SK-N-SH treated with all-trans-retinoic acid at 6 μM for 48 hours (cell line): ENCODE measurements at regions not wholly inside any gene's neighbourhood (a gene's known extent, or its start where the extent isn't known, plus 50 kb on each side); places are given as distances from the start of the nearest gene placed in this dataset.

Source experiments
- ARNTL ChIP-seq: fragments of 450-650 bp; formaldehyde crosslinking; IDR thresholded peaks from 2 replicates; pipeline ENCODE4 v1.5.0; 2020; ENCODE audit warnings: low read depth, mild to moderate bottlenecking, moderate library complexity, borderline replicate concordance
- GLIS3 ChIP-seq: fragments of 250-450 bp; sonication (Bioruptor Pico); IDR thresholded peaks from 2 replicates; pipeline ENCODE4 v1.5.0; 2020; ENCODE audit warnings: mild to moderate bottlenecking, moderate library complexity
- RARB ChIP-seq: fragments of 250-450 bp; sonication (Bioruptor Pico); IDR thresholded peaks from 2 replicates; pipeline ENCODE4 v1.8.0; 2021; ENCODE audit warnings: mild to moderate bottlenecking, moderate library complexity
- TOX ChIP-seq: fragments of 250-450 bp; sonication (Bioruptor Pico); IDR thresholded peaks from 2 replicates; pipeline ENCODE4 v1.8.0; 2021; ENCODE audit warnings: mild to moderate bottlenecking, moderate library complexity, borderline replicate concordance
- ZFP30 ChIP-seq: fragments of 450-650 bp; formaldehyde crosslinking; IDR thresholded peaks from 2 replicates; pipeline ENCODE4 v1.5.0; 2022; ENCODE audit warnings: mild to moderate bottlenecking, moderate library complexity
- ZNF565 ChIP-seq: fragments of 450-650 bp; formaldehyde crosslinking; conservative IDR thresholded peaks from 2 replicates; pipeline ENCODE4 v1.5.0; 2020; ENCODE audit warnings: low read depth, mild to moderate bottlenecking, moderate library complexity
- ZNF70 ChIP-seq: fragments of 450-650 bp; formaldehyde crosslinking; IDR thresholded peaks from 2 replicates; pipeline ENCODE4 v1.5.0; 2020; ENCODE audit warnings: mild to moderate bottlenecking, moderate library complexity
- ZNF8 ChIP-seq: fragments of 450-650 bp; formaldehyde crosslinking; IDR thresholded peaks from 2 replicates; pipeline ENCODE4 v1.5.0; 2020; ENCODE audit warnings: mild to moderate bottlenecking, moderate library complexity
- TF ChIP-seq, protein P1 (sequence below): fragments of 250-450 bp; sonication (Bioruptor Pico); IDR thresholded peaks from 2 replicates; pipeline ENCODE4 v1.8.0; 2020; ENCODE audit warnings: mild to moderate bottlenecking, moderate library complexity, borderline replicate concordance

GRCh38 chr22:22759889-22760546 lies 115.6 kb downstream of the GGTLC2 start:
- TF ChIP-seq ARNTL (CRISPR knock-in tag) (no peak), TOX (CRISPR knock-in tag) (no peak), ZFP30 (no peak), ZNF70 (CRISPR knock-in tag) (no peak), ZNF8 (CRISPR knock-in tag) (no peak), ZNF565 (CRISPR knock-in tag) (no peak), GLIS3 (CRISPR knock-in tag) (no peak), RARB (CRISPR knock-in tag) (no peak)
- TF ChIP-seq, protein P1, sequence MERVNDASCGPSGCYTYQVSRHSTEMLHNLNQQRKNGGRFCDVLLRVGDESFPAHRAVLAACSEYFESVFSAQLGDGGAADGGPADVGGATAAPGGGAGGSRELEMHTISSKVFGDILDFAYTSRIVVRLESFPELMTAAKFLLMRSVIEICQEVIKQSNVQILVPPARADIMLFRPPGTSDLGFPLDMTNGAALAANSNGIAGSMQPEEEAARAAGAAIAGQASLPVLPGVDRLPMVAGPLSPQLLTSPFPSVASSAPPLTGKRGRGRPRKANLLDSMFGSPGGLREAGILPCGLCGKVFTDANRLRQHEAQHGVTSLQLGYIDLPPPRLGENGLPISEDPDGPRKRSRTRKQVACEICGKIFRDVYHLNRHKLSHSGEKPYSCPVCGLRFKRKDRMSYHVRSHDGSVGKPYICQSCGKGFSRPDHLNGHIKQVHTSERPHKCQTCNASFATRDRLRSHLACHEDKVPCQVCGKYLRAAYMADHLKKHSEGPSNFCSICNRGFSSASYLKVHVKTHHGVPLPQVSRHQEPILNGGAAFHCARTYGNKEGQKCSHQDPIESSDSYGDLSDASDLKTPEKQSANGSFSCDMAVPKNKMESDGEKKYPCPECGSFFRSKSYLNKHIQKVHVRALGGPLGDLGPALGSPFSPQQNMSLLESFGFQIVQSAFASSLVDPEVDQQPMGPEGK (CRISPR knock-in tag) = no peak
